ENCODE measurements at regions not wholly inside any gene's neighbourhood (a gene's known extent, or its start where the extent isn't known, plus 50 kb on each side); places are given as distances from the start of the nearest gene placed in this dataset.
"Not testable (repeated sequence)": the region's sequence is repeated elsewhere in the genome, so short reads cannot be mapped to it uniquely, and the experiment has no call there.

GRCh38 chr7:17396692-17397091 is 98.2 kb downstream of the AHR start:
- no peak for DNase-seq

- no peak for DNase-seq
These were observed 103.6 kb downstream of the AHR start for GRCh38 chr7:17401791-17402627.

GRCh38 chr7:17402628-17403278 is 104.3 kb downstream of the AHR start:
- DNase-seq = no peak

- no peak for DNase-seq
These were observed 105.6 kb downstream of the AHR start for GRCh38 chr7:17404006-17404405.

GRCh38 chr7:17405786-17406185 is 107.3 kb downstream of the AHR start:
- no peak for DNase-seq

- DNase-seq = no peak
These were observed 108.3 kb downstream of the AHR start for GRCh38 chr7:17406738-17407137.

GRCh38 chr7:17407229-17407628 is 108.8 kb downstream of the AHR start:
- DNase-seq = no peak

- DNase-seq = peak; percentile 21
These were observed 109.9 kb downstream of the AHR start for GRCh38 chr7:17408245-17408903.

GRCh38 chr7:17408904-17409290 is 110.4 kb downstream of the AHR start:
- DNase-seq = no peak

GRCh38 chr7:17411922-17412321 is 113.5 kb downstream of the AHR start:
- no peak for DNase-seq

- no peak for DNase-seq
These were observed 114.4 kb downstream of the AHR start for GRCh38 chr7:17412883-17413282.

- DNase-seq = no peak
These were observed 117.5 kb downstream of the AHR start for GRCh38 chr7:17415955-17416354.

- DNase-seq = not testable (repeated sequence)
These were observed 122.0 kb downstream of the AHR start for GRCh38 chr7:17420308-17421015.

GRCh38 chr7:17421941-17422340 is 123.5 kb downstream of the AHR start:
- no peak for DNase-seq

GRCh38 chr7:17422966-17423365 is 124.5 kb downstream of the AHR start:
- no peak for DNase-seq

GRCh38 chr7:17427924-17428323 is 129.5 kb downstream of the AHR start:
- no peak for DNase-seq

- DNase-seq = no peak
These were observed 131.1 kb downstream of the AHR start for GRCh38 chr7:17429579-17429978.

GRCh38 chr7:17432793-17433192 is 134.3 kb downstream of the AHR start:
- DNase-seq = no peak

- no peak for DNase-seq
These were observed 135.7 kb downstream of the AHR start for GRCh38 chr7:17434191-17434590.

- no peak for DNase-seq
These were observed 136.6 kb downstream of the AHR start for GRCh38 chr7:17434841-17435692.

GRCh38 chr7:17436126-17436525 is 137.7 kb downstream of the AHR start:
- no peak for DNase-seq

GRCh38 chr7:17437586-17437985 is 139.1 kb downstream of the AHR start:
- DNase-seq = no peak
